ENCODE measurements at regions not wholly inside any gene's neighbourhood (a gene's known extent, or its start where the extent isn't known, plus 50 kb on each side); places are given as distances from the start of the nearest gene placed in this dataset.

GRCh38 chr18:24941174-24941951 lies 410.6 kb downstream of the ZNF521 start:
- DNase-seq, result no peak

GRCh38 chr18:24942144-24942543 lies 409.8 kb downstream of the ZNF521 start:
- no peak for DNase-seq

GRCh38 chr18:24947521-24948305 lies 404.3 kb downstream of the ZNF521 start:
- DNase-seq, result no peak

- DNase-seq, result no peak
Observed at GRCh38 chr18:24949908-24950307, 402.1 kb downstream of the ZNF521 start.

GRCh38 chr18:24954341-24954740 lies 397.6 kb downstream of the ZNF521 start:
- DNase-seq, result no peak

GRCh38 chr18:24958001-24958400 lies 394.0 kb downstream of the ZNF521 start:
- no peak for DNase-seq

- no peak for DNase-seq
Observed at GRCh38 chr18:24959051-24959476, 392.9 kb downstream of the ZNF521 start.

GRCh38 chr18:24964216-24964615 lies 387.8 kb downstream of the ZNF521 start:
- peak; percentile 9 for DNase-seq

- no peak for DNase-seq
Observed at GRCh38 chr18:24968238-24968775, 383.7 kb downstream of the ZNF521 start.

GRCh38 chr18:24972577-24972976 lies 379.4 kb downstream of the ZNF521 start:
- DNase-seq, result no peak

- DNase-seq, result no peak
Observed at GRCh38 chr18:24974431-24974830, 377.5 kb downstream of the ZNF521 start.

GRCh38 chr18:24975496-24976372 lies 376.2 kb downstream of the ZNF521 start:
- no peak for DNase-seq

- no peak for DNase-seq
Observed at GRCh38 chr18:24976502-24976901, 375.5 kb downstream of the ZNF521 start.

- no peak for DNase-seq
Observed at GRCh38 chr18:24979235-24979634, 372.7 kb downstream of the ZNF521 start.

GRCh38 chr18:24982831-24983230 lies 369.1 kb downstream of the ZNF521 start:
- no peak for DNase-seq

GRCh38 chr18:24983566-24984139 lies 368.3 kb downstream of the ZNF521 start:
- no peak for DNase-seq

GRCh38 chr18:24985586-24985985 lies 366.4 kb downstream of the ZNF521 start:
- DNase-seq, result no peak

GRCh38 chr18:24986666-24987302 lies 365.2 kb downstream of the ZNF521 start:
- no peak for DNase-seq

- DNase-seq, result no peak
Observed at GRCh38 chr18:24987303-24988252, 364.4 kb downstream of the ZNF521 start.

GRCh38 chr18:24988253-24988840 lies 363.6 kb downstream of the ZNF521 start:
- DNase-seq, result no peak
